Panc1 (cell line): ENCODE measurements at regions not wholly inside any gene's neighbourhood (a gene's known extent, or its start where the extent isn't known, plus 50 kb on each side); places are given as distances from the start of the nearest gene placed in this dataset.

Source experiments
- ATAC-seq: fragments of 200-7000 bp; cut with Tn5 transposase; 2 replicates; pipeline ENCODE4 v1.9.1; 2020; ENCODE audit warnings: mild to moderate bottlenecking, moderate library complexity
- BruUV-seq: library from RNA; stranded (reverse); fragments of 400-500 nt; replicated peaks from 2 replicates; lab custom pipeline; 2021; lab: Mats Ljungman, UMichigan
- CTCF ChIA-PET: fragments of 300-600 bp; sonication (Branson Sonifier 250); formaldehyde crosslinking; loops from one replicate; lab custom pipeline; 2022; ENCODE audit warnings: antibody characterized with exemption; lab: Charles Lee
- POLR2A ChIA-PET: fragments of 300-600 bp; sonication (Branson Sonifier 250); formaldehyde crosslinking; loops from one replicate; lab custom pipeline; 2022; ENCODE audit warnings: antibody characterized with exemption; lab: Charles Lee
- DNase-seq: peaks from one replicate; pipeline ENCODE4 v3.0.0-alpha.2; 2010; ENCODE audit warnings: low read depth, low spot score
- H3K27ac ChIP-seq: 2 replicates; pipeline ENCODE4 v1.5.1; 2011; ENCODE audit warnings: mild to moderate bottlenecking, low read length, inconsistent platforms
- H3K27me3 ChIP-seq: fragments of 200-500 bp; sonication (Bioruptor generic); 2 replicates; pipeline ENCODE4 v1.6.0; 2014; ENCODE audit warnings: low read length, inconsistent platforms; ENCODE audit not compliant: control insufficient read depth, insufficient read depth
- H3K36me3 ChIP-seq: fragments of 200-500 bp; sonication (Bioruptor generic); 2 replicates; pipeline ENCODE4 v1.5.1; 2014; ENCODE audit warnings: inconsistent platforms, mild to moderate bottlenecking, low read length, moderate library complexity; ENCODE audit not compliant: control insufficient read depth, insufficient read depth
- H3K4me1 ChIP-seq: 2 replicates; pipeline ENCODE4 v1.5.1; 2011; ENCODE audit warnings: inconsistent platforms, mild to moderate bottlenecking, low read length, moderate library complexity; ENCODE audit not compliant: control insufficient read depth, insufficient read depth
- H3K4me3 ChIP-seq, 2 experiments: 2 replicates each; pipeline ENCODE4 v1.5.1; 2011 to 2012; ENCODE audit warnings: low read depth in 2 of 2, low read length in 2 of 2, mild to moderate bottlenecking in 2 of 2, inconsistent platforms in 1 of 2, moderate library complexity in 1 of 2
- H3K9me3 ChIP-seq: fragments of 200-500 bp; sonication (Bioruptor generic); 2 replicates; pipeline ENCODE4 v1.5.1; 2014; ENCODE audit warnings: low read depth, mild to moderate bottlenecking, inconsistent platforms, low read length, moderate library complexity; ENCODE audit not compliant: control insufficient read depth, insufficient read depth
- CTCF ChIP-seq: fragments of 450-650 bp; IDR thresholded peaks from 2 replicates; pipeline ENCODE4 v1.5.1; 2017; ENCODE audit warnings: mild to moderate bottlenecking
- POLR2AphosphoS5 ChIP-seq: IDR thresholded peaks from 2 replicates; pipeline ENCODE4 v1.6.1; 2012; ENCODE audit warnings: mild to moderate bottlenecking, low read depth, low read length, moderate library complexity
- REST ChIP-seq, 2 experiments: IDR thresholded peaks; 2 replicates each; pipeline ENCODE4 v1.6.1; 2011 to 2012; ENCODE audit warnings: low read depth in 2 of 2, control low read depth in 1 of 2, low read length in 1 of 2, mild to moderate bottlenecking in 1 of 2, moderate library complexity in 1 of 2; ENCODE audit not compliant: insufficient read depth in 1 of 2
- SIN3A ChIP-seq: IDR thresholded peaks from 2 replicates; pipeline ENCODE4 v1.6.1; 2012; ENCODE audit warnings: low read depth, mild to moderate bottlenecking, low read length, moderate library complexity, borderline replicate concordance; ENCODE audit not compliant: insufficient read depth
- TCF7L2 ChIP-seq: IDR thresholded peaks from 2 replicates; pipeline ENCODE4 v1.6.1; 2011; ENCODE audit warnings: mild to moderate bottlenecking, low read depth, low read length, inconsistent platforms
- in situ Hi-C: cut with HindIII; loops from 2 replicates; pipeline ENCODE4 v1.10.0; 2016; ENCODE audit warnings: low sequenced_read_pairs, low pct_unique_long_range_greater_than_20kb
- intact Hi-C: fragments of 100-400 bp; cut with micrococcal nuclease; formaldehyde crosslinking; loops from one replicate; pipeline ENCODE4 v1.10.0; 2022; ENCODE audit not compliant: unreplicated experiment

GRCh38 chr10:33596422-33596821 is 262.0 kb upstream of the NRP1 start:
- BruUV-seq = no TSS peak
- POLR2A ChIA-PET = no interaction called here
- intact Hi-C loops (no loop called here), in situ Hi-C loops (no loop called here)
- no peak for DNase-seq
- H3K36me3 ChIP-seq = no peaks in the 10 kb centered on the region
- no peaks in the 10 kb centered on the region; the same call in 1 of the 2 replicates for H3K4me1 ChIP-seq
- no peak for ATAC-seq
- no peak overlapping the region for H3K27ac ChIP-seq
- TF ChIP-seq SIN3A = no peak
- TF ChIP-seq POLR2AphosphoS5 = no peak
- TF ChIP-seq REST (IDR thresholded peaks at IDR 0.05; ENCODE audit: insufficient read depth in 1 of 2, low read depth in 2 of 2, low read length in 1 of 2) = no peak
- no peak for TF ChIP-seq TCF7L2
- no peak for TF ChIP-seq CTCF
- no peaks in the 10 kb centered on the region for H3K9me3 ChIP-seq
- H3K4me3 ChIP-seq = no peak overlapping the region
- H3K27me3 ChIP-seq = no peaks in the 10 kb centered on the region
- CTCF ChIA-PET = no interaction called here

GRCh38 chr10:33594475-33594874 is 260.0 kb upstream of the NRP1 start:
- in situ Hi-C loops = no loop called here
- BruUV-seq = no TSS peak
- ATAC-seq = no peak
- H3K4me1 ChIP-seq = no peaks in the 10 kb centered on the region; the same call in 1 of the 2 replicates
- no peak for TF ChIP-seq CTCF
- no peak for TF ChIP-seq TCF7L2
- no peak for TF ChIP-seq SIN3A
- TF ChIP-seq POLR2AphosphoS5 = no peak
- TF ChIP-seq REST (IDR thresholded peaks at IDR 0.05; ENCODE audit: insufficient read depth in 1 of 2, low read depth in 2 of 2, low read length in 1 of 2) = no peak
- H3K36me3 ChIP-seq = no peaks in the 10 kb centered on the region
- H3K27me3 ChIP-seq = no peaks in the 10 kb centered on the region
- POLR2A ChIA-PET = no interaction called here
- CTCF ChIA-PET = no interaction called here
- H3K9me3 ChIP-seq = no peaks in the 10 kb centered on the region
- H3K27ac ChIP-seq = no peak overlapping the region
- intact Hi-C loops = no loop called here
- no peak overlapping the region for H3K4me3 ChIP-seq
- DNase-seq = no peak
